Body of pancreas (tissue), 4 donors: ENCODE measurements at regions not wholly inside any gene's neighbourhood (a gene's known extent, or its start where the extent isn't known, plus 50 kb on each side); places are given as distances from the start of the nearest gene placed in this dataset.
"Not testable (repeated sequence)": the region's sequence is repeated elsewhere in the genome, so short reads cannot be mapped to it uniquely, and the experiment has no call there.

Experiments used
- ATAC-seq: fragments of 150-250 bp; one replicate; pipeline ENCODE4 v1.9.1; 2016
- DNase-seq, 4 donors: peaks; one replicate each; pipeline ENCODE4 v3.0.0-alpha.2; 2019
- H3K27ac ChIP-seq, 4 donors: fragments of 200-600 bp; sonication (generic); 1 replicate in 3 of 4; 2 replicates in 1 of 4; pipeline versions ENCODE4 v1.5.1 to v1.6.1; 2016 to 2019; ENCODE audit warnings: mild to moderate bottlenecking in 1 of 4, mixed read lengths in 1 of 4, moderate library complexity in 1 of 4
- H3K27me3 ChIP-seq, 2 donors: fragments of 200-600 bp; sonication (generic); one replicate each; pipeline ENCODE4 v1.6.0; 2016; ENCODE audit warnings: mild to moderate bottlenecking in 1 of 2
- H3K36me3 ChIP-seq, 2 donors: fragments of 200-600 bp; sonication (generic); replicated peaks in 1 of 2; 2 replicates each; pipeline ENCODE4 v1.5.1; 2016; ENCODE audit warnings: low read depth in 2 of 2; ENCODE audit not compliant: insufficient read depth in 1 of 2
- H3K4me1 ChIP-seq: fragments of 200-600 bp; sonication (generic); one replicate; pipeline ENCODE4 v1.6.0; 2016
- H3K4me3 ChIP-seq, 2 donors: fragments of 200-600 bp; sonication (generic); 1 replicate in 1 of 2; 2 replicates in 1 of 2; pipeline ENCODE4 v1.5.1; 2016 to 2019
- H3K9me3 ChIP-seq, 3 donors: fragments of 200-600 bp; sonication (generic); 1 replicate in 2 of 3; 2 replicates in 1 of 3; pipeline ENCODE4 v1.5.1; 2016
- POLR2A ChIP-seq, 3 donors: fragments of 450-650 bp; IDR thresholded peaks; one replicate each; pipeline ENCODE4 v1.6.1; 2016; ENCODE audit warnings: antibody characterized with exemption in 3 of 3, mild to moderate bottlenecking in 2 of 3
- WGBS, 2 donors: methylation state at CpG; one replicate each; pipeline ENCODE4 v1.1.5; 2017; 5-methylcytosine and 5-hydroxymethylcytosine counted together
- intact Hi-C: fragments of 100-400 bp; cut with DNase I; formaldehyde crosslinking; loops from one replicate; pipeline ENCODE4 v1.15.1; 2023
- TF ChIP-seq, protein P1 (sequence below), 7 experiments: fragments of 450-650 bp in 4 of 7; fragments of 200-600 bp in 3 of 7; sonication (generic) in 3 of 7; IDR thresholded peaks; one replicate each; pipeline ENCODE4 v1.5.1; 2016 to 2019; ENCODE audit warnings: antibody characterized with exemption in 7 of 7

GRCh38 chr1:163580926-163581325, 259.2 kb downstream of the NUF2 start:
- intact Hi-C loops = no loop called here
- H3K4me1 ChIP-seq = peaks cover 8% of the 10 kb centered on the region
- no peak for TF ChIP-seq POLR2A (IDR thresholded peaks at IDR 0.05)
- TF ChIP-seq, protein P1, sequence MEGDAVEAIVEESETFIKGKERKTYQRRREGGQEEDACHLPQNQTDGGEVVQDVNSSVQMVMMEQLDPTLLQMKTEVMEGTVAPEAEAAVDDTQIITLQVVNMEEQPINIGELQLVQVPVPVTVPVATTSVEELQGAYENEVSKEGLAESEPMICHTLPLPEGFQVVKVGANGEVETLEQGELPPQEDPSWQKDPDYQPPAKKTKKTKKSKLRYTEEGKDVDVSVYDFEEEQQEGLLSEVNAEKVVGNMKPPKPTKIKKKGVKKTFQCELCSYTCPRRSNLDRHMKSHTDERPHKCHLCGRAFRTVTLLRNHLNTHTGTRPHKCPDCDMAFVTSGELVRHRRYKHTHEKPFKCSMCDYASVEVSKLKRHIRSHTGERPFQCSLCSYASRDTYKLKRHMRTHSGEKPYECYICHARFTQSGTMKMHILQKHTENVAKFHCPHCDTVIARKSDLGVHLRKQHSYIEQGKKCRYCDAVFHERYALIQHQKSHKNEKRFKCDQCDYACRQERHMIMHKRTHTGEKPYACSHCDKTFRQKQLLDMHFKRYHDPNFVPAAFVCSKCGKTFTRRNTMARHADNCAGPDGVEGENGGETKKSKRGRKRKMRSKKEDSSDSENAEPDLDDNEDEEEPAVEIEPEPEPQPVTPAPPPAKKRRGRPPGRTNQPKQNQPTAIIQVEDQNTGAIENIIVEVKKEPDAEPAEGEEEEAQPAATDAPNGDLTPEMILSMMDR (IDR thresholded peaks at IDR 0.05) = no peak
- DNase-seq (no peak), ATAC-seq (no peak)
- no peak overlapping the region for H3K27ac ChIP-seq
- H3K4me3 ChIP-seq = no peak overlapping the region
- no peaks in the 10 kb centered on the region for H3K27me3 ChIP-seq
- 49 to 60% methylated on average over 3 of the region's 3 CpGs for WGBS, 2 donors
- H3K9me3 ChIP-seq = no peaks in the 10 kb centered on the region
- H3K36me3 ChIP-seq = no peaks in the 10 kb centered on the region

GRCh38 chr1:163583661-163584181, 262.0 kb downstream of the NUF2 start:
- Histone ChIP-seq H3K27me3 (no peaks in the 10 kb centered on the region), H3K36me3 (no peaks in the 10 kb centered on the region), H3K4me1 (peaks cover 14% of the 10 kb centered on the region), H3K4me3 (no peak overlapping the region), H3K27ac (no peak overlapping the region), H3K9me3 (no peaks in the 10 kb centered on the region)
- 48 to 53% methylated on average over 4 of the region's 4 CpGs for WGBS, 2 donors
- intact Hi-C loops = no loop called here
- no peak for ATAC-seq
- DNase-seq = no peak
- no peak for TF ChIP-seq POLR2A (IDR thresholded peaks at IDR 0.05)
- TF ChIP-seq, protein P1 (IDR thresholded peaks at IDR 0.05) = no peak

- H3K4me1 ChIP-seq = peaks cover 14% of the 10 kb centered on the region
- no peak overlapping the region for H3K27ac ChIP-seq
- DNase-seq = no peak
- ATAC-seq = peak; percentile 50
- TF ChIP-seq, protein P1 (IDR thresholded peaks at IDR 0.05) = no peak
- TF ChIP-seq POLR2A (IDR thresholded peaks at IDR 0.05) = no peak
- WGBS, 2 donors = 8 to 16% methylated on average over 3 of the region's 3 CpGs
- H3K27me3 ChIP-seq = no peaks in the 10 kb centered on the region
- intact Hi-C loops = no loop called here
- no peak overlapping the region for H3K4me3 ChIP-seq
- H3K36me3 ChIP-seq = no peaks in the 10 kb centered on the region
- no peaks in the 10 kb centered on the region for H3K9me3 ChIP-seq
Observed at GRCh38 chr1:163585796-163586195, 264.0 kb downstream of the NUF2 start.

DNA sequence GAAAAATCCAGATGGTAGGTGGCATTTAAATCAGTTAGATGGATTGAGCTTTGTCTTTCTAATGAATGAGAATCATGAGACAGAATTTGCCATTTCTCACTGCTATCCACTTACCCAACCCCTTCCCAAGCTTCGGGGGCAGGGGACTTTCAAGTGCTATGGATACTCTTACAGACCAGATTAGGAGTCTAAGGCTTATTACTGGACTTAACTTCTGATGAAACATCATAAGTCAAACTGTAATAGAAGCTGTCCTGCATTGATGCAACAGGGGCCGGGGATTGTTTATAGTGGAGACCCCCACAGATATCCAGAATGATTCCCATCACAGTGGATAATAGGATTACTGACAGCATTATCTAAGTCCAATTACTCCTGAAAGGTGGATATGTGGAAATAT, 267.0 kb downstream of the NUF2 start:
- DNase-seq (no peak), ATAC-seq (no peak)
- 84 to 92% methylated on average over 2 of the region's 2 CpGs for WGBS, 2 donors
- no peaks in the 10 kb centered on the region for H3K9me3 ChIP-seq
- no peaks in the 10 kb centered on the region for H3K36me3 ChIP-seq
- H3K27ac ChIP-seq = no peak overlapping the region
- no peak overlapping the region for H3K4me3 ChIP-seq
- TF ChIP-seq, protein P1 (IDR thresholded peaks at IDR 0.05) = no peak
- no peak for TF ChIP-seq POLR2A (IDR thresholded peaks at IDR 0.05)
- H3K4me1 ChIP-seq = peaks cover 14% of the 10 kb centered on the region
- intact Hi-C loops = no loop called here
- no peaks in the 10 kb centered on the region for H3K27me3 ChIP-seq

DNA sequence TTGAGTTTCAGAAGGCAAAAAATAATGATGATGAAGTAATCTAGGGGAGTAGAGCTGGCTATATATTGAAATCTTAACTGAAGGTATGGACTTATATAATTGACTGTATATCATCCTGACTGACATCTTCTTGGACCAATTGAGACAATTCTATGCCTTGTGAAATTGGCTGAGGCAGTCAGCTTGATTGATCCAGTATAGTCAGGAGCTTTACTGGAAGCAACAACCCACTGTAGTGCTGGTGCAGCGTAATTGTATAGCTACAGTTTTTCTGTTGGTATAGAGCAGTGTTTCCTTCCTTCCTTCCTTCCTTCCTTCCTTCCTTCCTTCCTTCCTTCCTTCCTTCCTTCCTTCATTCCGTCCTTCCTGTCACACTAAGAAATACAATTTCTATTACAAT, 268.0 kb downstream of the NUF2 start:
- no peaks in the 10 kb centered on the region for H3K27me3 ChIP-seq
- no peak overlapping the region for H3K4me3 ChIP-seq
- TF ChIP-seq, protein P1 (IDR thresholded peaks at IDR 0.05) = no peak
- no peak for TF ChIP-seq POLR2A (IDR thresholded peaks at IDR 0.05)
- ATAC-seq (no peak), DNase-seq (no peak)
- H3K4me1 ChIP-seq = peaks cover 14% of the 10 kb centered on the region
- H3K36me3 ChIP-seq = no peaks in the 10 kb centered on the region
- H3K9me3 ChIP-seq = no peaks in the 10 kb centered on the region
- H3K27ac ChIP-seq = no peak overlapping the region
- WGBS, 2 donors = 64 to 71% methylated on average over 2 of the region's 2 CpGs
- intact Hi-C loops = no loop called here

GRCh38 chr1:163591131-163591530, 269.4 kb downstream of the NUF2 start:
- not testable (repeated sequence) for H3K4me3 ChIP-seq, H3K9me3 ChIP-seq
- 68 to 78% methylated on average over 2 of the region's 2 CpGs for WGBS, 2 donors

DNA sequence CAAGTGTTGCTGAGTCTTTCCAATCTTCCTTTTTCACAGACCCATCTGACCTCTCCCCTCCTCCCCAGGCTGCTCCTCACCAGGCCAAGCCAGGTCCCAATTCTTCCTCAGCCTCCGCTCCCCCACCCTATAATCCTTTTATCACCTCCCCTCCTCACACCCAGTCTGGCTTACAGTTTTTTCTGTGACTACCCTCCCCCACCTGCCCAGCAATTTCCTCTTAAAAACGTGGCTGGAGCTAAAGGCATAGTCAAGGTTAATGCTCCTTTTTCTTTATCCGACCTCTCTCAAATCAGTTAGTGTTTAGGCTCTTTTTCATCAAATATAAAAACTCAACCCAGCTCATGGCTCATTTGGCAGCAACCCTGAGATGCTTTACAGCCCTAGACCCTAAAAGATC, 270.9 kb downstream of the NUF2 start:
- H3K27me3 ChIP-seq, ATAC-seq, intact Hi-C loops, H3K4me1 ChIP-seq, H3K36me3 ChIP-seq, H3K4me3 ChIP-seq, H3K27ac ChIP-seq, H3K9me3 ChIP-seq, DNase-seq: not testable (repeated sequence)
- 49 to 50% methylated on average over 3 of the region's 3 CpGs for WGBS, 2 donors

More at GRCh38 chr1:163591131-163591530, 269.4 kb downstream of the NUF2 start:
- H3K4me1 ChIP-seq, H3K27ac ChIP-seq, DNase-seq, H3K27me3 ChIP-seq, intact Hi-C loops, ATAC-seq, H3K36me3 ChIP-seq: not testable (repeated sequence)
